ENCODE measurements at regions not wholly inside any gene's neighbourhood (a gene's known extent, or its start where the extent isn't known, plus 50 kb on each side); places are given as distances from the start of the nearest gene placed in this dataset.
"Not testable (repeated sequence)": the region's sequence is repeated elsewhere in the genome, so short reads cannot be mapped to it uniquely, and the experiment has no call there.

- Histone ChIP-seq H3K9ac (ENCODE audit: extremely low read depth, insufficient read length, low read length) (no peak overlapping the region), H4K8ac (replicated peaks; ENCODE audit: insufficient read length, low read depth, low read length) (no peak overlapping the region), H3K23ac (ENCODE audit: insufficient read length, low read depth, low read length) (no peak overlapping the region), H3K27me3 (ENCODE audit: insufficient read depth, low read length) (no peaks in the 10 kb centered on the region), H2BK5ac (ENCODE audit: insufficient read length, low read length) (no peak overlapping the region), H4K91ac (ENCODE audit: insufficient read length, low read depth, low read length) (no peak overlapping the region), H3T11ph (ENCODE audit: low read length) (no peak overlapping the region), H2AK5ac (ENCODE audit: insufficient read length, low read length) (no peak overlapping the region), H3K4ac (ENCODE audit: low read depth, low read length) (no peak overlapping the region), H2AFZ (ENCODE audit: low read length) (no peak overlapping the region), H3K18ac (ENCODE audit: insufficient read length, low read depth, low read length) (no peak overlapping the region), H4K5ac (ENCODE audit: insufficient read length, low read depth, low read length) (no peak overlapping the region), H2BK15ac (ENCODE audit: low read depth, low read length) (no peak overlapping the region), H2BK20ac (ENCODE audit: low read depth, low read length, poor library complexity, severe bottlenecking) (no peak overlapping the region), H3K56ac (ENCODE audit: insufficient read length, low read depth, low read length) (no peak overlapping the region), H2BK12ac (ENCODE audit: insufficient read length, low read depth, low read length) (no peak overlapping the region), H2BK120ac (ENCODE audit: low read depth, low read length, poor library complexity, severe bottlenecking) (no peak overlapping the region), H3K27ac (ENCODE audit: insufficient read length, low read depth, low read length) (no peak overlapping the region), H4K20me1 (ENCODE audit: control insufficient read depth, insufficient read depth, insufficient read length) (no peaks in the 10 kb centered on the region), H3K79me1 (ENCODE audit: insufficient read depth, low read depth, low read length, poor library complexity, severe bottlenecking) (no peaks in the 10 kb centered on the region), H3K79me2 (ENCODE audit: insufficient read depth, low read length) (no peaks in the 10 kb centered on the region), H3K4me2 (ENCODE audit: insufficient read depth, insufficient read length, low read length) (no peak overlapping the region), H3K23me2 (ENCODE audit: insufficient read length, low read depth, low read length, poor library complexity, severe bottlenecking) (no peaks in the 10 kb centered on the region), H3K14ac (ENCODE audit: insufficient read depth, low read length) (no peak overlapping the region), H3K9me3 (ENCODE audit: control insufficient read depth, low read depth, low read length) (no peaks in the 10 kb centered on the region), H3K4me1 (ENCODE audit: insufficient read depth, low read length) (no peaks in the 10 kb centered on the region)
- peaks cover 3% of the 10 kb centered on the region in 2 experiments; a peak in 2 of 4 replicates for H3K4me1 Mint-ChIP-seq
- no CpG with 5 or more reads among the region's 3 CpGs for WGBS (ENCODE audit: extremely low coverage, insufficient read length, low lambda C conversion rate)
- no peak for TF ChIP-seq CTCF (conservative IDR thresholded peaks at IDR 0.05)
- no peak for DNase-seq
- no peak overlapping the region for H3K4me3 Mint-ChIP-seq
- no peaks in the 10 kb centered on the region for H3K9me3 Mint-ChIP-seq
- H3K36me3 Mint-ChIP-seq (ENCODE audit: insufficient read depth in 1 of 3, low read depth in 3 of 3) = no peaks in the 10 kb centered on the region; a peak in 1 of 7 replicates
- H3K27me3 Mint-ChIP-seq (ENCODE audit: low read depth) = no peaks in the 10 kb centered on the region
- no peak overlapping the region for H3K27ac Mint-ChIP-seq
Observed at GRCh38 chr9:115691693-115692092, 461.9 kb upstream of the PAPPA start.

- DNase-seq = not testable (repeated sequence)
Observed at GRCh38 chr9:115692868-115693267, 460.7 kb upstream of the PAPPA start.

More at GRCh38 chr9:115692868-115693267, 460.7 kb upstream of the PAPPA start:
- not testable (repeated sequence) for H2BK20ac ChIP-seq (ENCODE audit: low read depth, low read length, poor library complexity, severe bottlenecking); H3K23me2 ChIP-seq (ENCODE audit: insufficient read length, low read depth, low read length, poor library complexity, severe bottlenecking); H2BK15ac ChIP-seq (ENCODE audit: low read depth, low read length); H3K4ac ChIP-seq (ENCODE audit: low read depth, low read length); H3K56ac ChIP-seq (ENCODE audit: insufficient read length, low read depth, low read length); H2BK5ac ChIP-seq (ENCODE audit: insufficient read length, low read length); H2AFZ ChIP-seq (ENCODE audit: low read length); H3K4me2 ChIP-seq (ENCODE audit: insufficient read depth, insufficient read length, low read length); H2BK12ac ChIP-seq (ENCODE audit: insufficient read length, low read depth, low read length); H3K27me3 ChIP-seq (ENCODE audit: insufficient read depth, low read length); H3T11ph ChIP-seq (ENCODE audit: low read length); H3K9ac ChIP-seq (ENCODE audit: extremely low read depth, insufficient read length, low read length); H4K5ac ChIP-seq (ENCODE audit: insufficient read length, low read depth, low read length); H4K91ac ChIP-seq (ENCODE audit: insufficient read length, low read depth, low read length); H3K4me1 ChIP-seq (ENCODE audit: insufficient read depth, low read length); H3K14ac ChIP-seq (ENCODE audit: insufficient read depth, low read length); H3K27ac ChIP-seq (ENCODE audit: insufficient read length, low read depth, low read length); H3K9me3 Mint-ChIP-seq; H3K4me3 Mint-ChIP-seq; H2BK120ac ChIP-seq (ENCODE audit: low read depth, low read length, poor library complexity, severe bottlenecking); H3K18ac ChIP-seq (ENCODE audit: insufficient read length, low read depth, low read length); H3K79me2 ChIP-seq (ENCODE audit: insufficient read depth, low read length); H2AK5ac ChIP-seq (ENCODE audit: insufficient read length, low read length); H3K27ac Mint-ChIP-seq; H4K20me1 ChIP-seq (ENCODE audit: control insufficient read depth, insufficient read depth, insufficient read length); H3K36me3 Mint-ChIP-seq (ENCODE audit: insufficient read depth in 1 of 3, low read depth in 3 of 3); H3K9me3 ChIP-seq (ENCODE audit: control insufficient read depth, low read depth, low read length); H3K4me1 Mint-ChIP-seq; H4K8ac ChIP-seq (replicated peaks; ENCODE audit: insufficient read length, low read depth, low read length); H3K23ac ChIP-seq (ENCODE audit: insufficient read length, low read depth, low read length); H3K79me1 ChIP-seq (ENCODE audit: insufficient read depth, low read depth, low read length, poor library complexity, severe bottlenecking); H3K27me3 Mint-ChIP-seq (ENCODE audit: low read depth)
- no CpG with 5 or more reads among the region's 2 CpGs for WGBS (ENCODE audit: extremely low coverage, insufficient read length, low lambda C conversion rate)
